ENCODE measurements at regions not wholly inside any gene's neighbourhood (a gene's known extent, or its start where the extent isn't known, plus 50 kb on each side); places are given as distances from the start of the nearest gene placed in this dataset.

DNA sequence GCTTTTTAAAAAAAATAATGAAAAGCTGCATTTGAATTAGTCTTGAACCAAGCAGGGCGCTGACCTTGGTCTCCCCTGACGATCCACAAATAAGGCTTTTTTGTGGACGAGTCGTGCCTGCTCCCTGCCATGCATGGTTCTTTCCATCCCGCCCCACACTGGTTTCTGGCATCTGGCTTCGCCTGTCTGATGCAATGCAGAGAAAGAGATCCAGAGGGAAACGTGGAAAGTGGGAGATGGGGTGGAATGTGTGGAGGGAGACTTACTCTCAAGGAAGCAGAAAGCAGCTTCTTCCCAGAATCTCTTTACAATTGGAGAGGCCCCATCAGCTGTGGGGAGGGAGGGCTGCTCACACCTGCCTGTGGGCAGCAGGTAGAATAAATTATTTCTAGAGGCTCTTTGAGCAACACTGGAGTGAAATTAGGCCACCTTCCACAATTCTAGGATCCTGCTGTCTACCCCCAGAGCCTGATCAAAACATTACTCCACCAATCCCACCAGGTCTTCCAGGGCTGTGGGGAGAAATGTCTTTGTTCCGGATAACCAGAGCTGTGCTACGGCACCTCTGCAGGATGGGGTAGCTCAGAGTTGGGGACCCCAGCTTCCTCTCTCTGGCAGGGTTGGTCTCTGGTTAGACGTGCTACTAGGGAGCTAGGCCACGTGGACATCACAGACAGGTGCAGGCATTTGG is 183.5 kb downstream of the UQCRFS1 start:
- no peaks in the 10 kb centered on the region for H3K9me3 ChIP-seq (ENCODE audit: control insufficient read depth in 2 of 2, low read length in 2 of 2)
- DNase-seq (no peak), ATAC-seq (ENCODE audit: low read depth in 2 of 2) (no peak)
- Mint-ChIP-seq H3K4me3 (no peak overlapping the region), H3K4me1 (no peaks in the 10 kb centered on the region), H3K9me3 (peaks cover 0 to 2% (median 0%) of the 10 kb centered on the region in 7 donors), H3K27me3 (no peaks in the 10 kb centered on the region), H3K36me3 (no peaks in the 10 kb centered on the region), H3K27ac (no peak overlapping the region)
- H3K4me3 ChIP-seq (ENCODE audit: low read depth, low read length), result no peak overlapping the region
- H3K36me3 ChIP-seq (ENCODE audit: control insufficient read depth, insufficient read depth, low read length), result no peaks in the 10 kb centered on the region
- H3K4me1 ChIP-seq (ENCODE audit: control insufficient read depth, insufficient read depth, low read length, poor library complexity, severe bottlenecking), result no peaks in the 10 kb centered on the region
- no peaks in the 10 kb centered on the region for H3K27me3 ChIP-seq (ENCODE audit: control insufficient read depth, insufficient read depth, low read length)
- H3K27ac ChIP-seq (ENCODE audit: insufficient read depth, low read length, poor library complexity, severe bottlenecking), result no peak overlapping the region

DNA sequence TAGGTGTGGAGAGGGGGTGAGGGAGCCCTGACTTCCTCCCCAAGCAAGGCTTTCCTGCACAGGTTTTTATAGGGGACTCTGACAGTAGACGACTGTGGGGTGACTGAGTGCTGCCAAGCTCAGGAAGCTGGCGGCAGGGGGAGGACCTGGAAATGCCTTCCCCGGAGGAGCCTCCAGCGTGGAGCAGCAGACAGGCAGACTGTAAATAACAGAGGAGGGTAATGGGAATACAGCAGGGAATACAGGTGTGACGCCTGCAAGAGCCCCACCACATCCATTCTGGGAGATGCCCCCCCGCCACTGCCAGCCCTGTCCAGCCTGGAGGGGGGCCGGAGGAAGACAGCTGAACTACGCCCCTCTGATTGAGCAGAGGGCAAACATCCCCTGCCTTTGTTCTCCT is 190.4 kb downstream of the UQCRFS1 start:
- no peaks in the 10 kb centered on the region for H3K36me3 Mint-ChIP-seq
- Histone ChIP-seq H3K4me1 (ENCODE audit: control insufficient read depth, insufficient read depth, low read length, poor library complexity, severe bottlenecking) (no peaks in the 10 kb centered on the region), H3K36me3 (ENCODE audit: control insufficient read depth, insufficient read depth, low read length) (no peaks in the 10 kb centered on the region), H3K4me3 (ENCODE audit: low read depth, low read length) (no peak overlapping the region), H3K27me3 (ENCODE audit: control insufficient read depth, insufficient read depth, low read length) (no peaks in the 10 kb centered on the region), H3K9me3 (ENCODE audit: control insufficient read depth in 2 of 2, low read length in 2 of 2) (no peaks in the 10 kb centered on the region), H3K27ac (ENCODE audit: insufficient read depth, low read length, poor library complexity, severe bottlenecking) (no peak overlapping the region)
- no peak overlapping the region for H3K4me3 Mint-ChIP-seq
- no peaks in the 10 kb centered on the region for H3K27me3 Mint-ChIP-seq
- ATAC-seq (ENCODE audit: low read depth in 2 of 2), result no peak
- no peak for DNase-seq
- no peak overlapping the region for H3K27ac Mint-ChIP-seq
- no peaks in the 10 kb centered on the region for H3K4me1 Mint-ChIP-seq
- H3K9me3 Mint-ChIP-seq, result peaks cover 0 to 1% (median 0%) of the 10 kb centered on the region in 7 donors

- Histone ChIP-seq H3K4me1 (ENCODE audit: control insufficient read depth, insufficient read depth, low read length, poor library complexity, severe bottlenecking) (no peaks in the 10 kb centered on the region), H3K27me3 (ENCODE audit: control insufficient read depth, insufficient read depth, low read length) (no peaks in the 10 kb centered on the region), H3K4me3 (ENCODE audit: low read depth, low read length) (no peak overlapping the region), H3K9me3 (ENCODE audit: control insufficient read depth in 2 of 2, low read length in 2 of 2) (no peaks in the 10 kb centered on the region), H3K36me3 (ENCODE audit: control insufficient read depth, insufficient read depth, low read length) (no peaks in the 10 kb centered on the region), H3K27ac (ENCODE audit: insufficient read depth, low read length, poor library complexity, severe bottlenecking) (no peak overlapping the region)
- ATAC-seq (ENCODE audit: low read depth in 2 of 2), result no peak
- no peaks in the 10 kb centered on the region for H3K9me3 Mint-ChIP-seq
- H3K4me1 Mint-ChIP-seq, result no peaks in the 10 kb centered on the region
- H3K4me3 Mint-ChIP-seq, result no peak overlapping the region
- H3K27ac Mint-ChIP-seq, result no peak overlapping the region
- DNase-seq, result no peak
- H3K36me3 Mint-ChIP-seq, result no peaks in the 10 kb centered on the region
- H3K27me3 Mint-ChIP-seq, result no peaks in the 10 kb centered on the region
Observed at GRCh38 chr19:29022165-29022564, 190.8 kb downstream of the UQCRFS1 start.

DNA sequence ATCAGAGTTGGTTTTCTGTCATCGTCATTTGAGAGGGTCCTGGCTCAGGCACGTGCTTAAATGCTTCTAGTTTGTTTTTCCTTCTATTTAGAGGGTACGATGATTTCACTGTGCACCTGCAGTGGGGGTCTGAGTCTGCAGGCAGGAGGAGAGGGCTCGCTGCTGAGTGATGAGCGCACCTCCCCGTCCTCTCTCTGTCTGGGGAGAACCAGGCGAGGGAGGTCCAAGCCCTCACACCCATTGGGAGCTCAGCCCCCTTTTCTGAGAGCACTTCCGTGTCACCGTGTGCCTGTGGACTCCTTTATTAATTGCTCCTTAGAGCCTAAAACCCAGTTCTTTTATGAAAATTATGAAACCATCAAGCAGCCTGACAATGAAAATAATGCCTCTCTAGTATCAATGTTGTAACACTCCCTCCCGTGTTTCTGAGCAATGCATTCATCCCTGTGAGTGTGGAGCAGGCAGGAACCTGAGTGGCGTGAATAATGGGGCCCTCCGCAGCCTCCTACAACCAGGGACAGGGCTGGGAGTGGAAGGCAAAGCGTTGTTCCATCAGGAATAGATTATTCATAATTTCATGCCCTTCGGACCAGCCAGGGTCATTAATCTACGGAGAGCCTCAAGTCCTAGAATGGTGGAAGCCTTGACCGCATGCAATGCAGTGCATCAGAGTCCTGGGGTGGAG is 191.6 kb downstream of the UQCRFS1 start:
- no peak overlapping the region for H3K27ac ChIP-seq (ENCODE audit: insufficient read depth, low read length, poor library complexity, severe bottlenecking)
- H3K36me3 Mint-ChIP-seq, result no peaks in the 10 kb centered on the region
- H3K27ac Mint-ChIP-seq, result no peak overlapping the region
- no peaks in the 10 kb centered on the region for H3K36me3 ChIP-seq (ENCODE audit: control insufficient read depth, insufficient read depth, low read length)
- H3K9me3 Mint-ChIP-seq, result no peaks in the 10 kb centered on the region
- H3K9me3 ChIP-seq (ENCODE audit: control insufficient read depth in 2 of 2, low read length in 2 of 2), result no peaks in the 10 kb centered on the region
- no peaks in the 10 kb centered on the region for H3K27me3 Mint-ChIP-seq
- DNase-seq (no peak), ATAC-seq (ENCODE audit: low read depth in 2 of 2) (no peak)
- H3K4me3 ChIP-seq (ENCODE audit: low read depth, low read length), result no peak overlapping the region
- no peaks in the 10 kb centered on the region for H3K4me1 ChIP-seq (ENCODE audit: control insufficient read depth, insufficient read depth, low read length, poor library complexity, severe bottlenecking)
- H3K27me3 ChIP-seq (ENCODE audit: control insufficient read depth, insufficient read depth, low read length), result no peaks in the 10 kb centered on the region
- H3K4me3 Mint-ChIP-seq, result no peak overlapping the region
- no peaks in the 10 kb centered on the region for H3K4me1 Mint-ChIP-seq

- Histone ChIP-seq H3K27me3 (ENCODE audit: control insufficient read depth, insufficient read depth, low read length) (no peaks in the 10 kb centered on the region), H3K27ac (ENCODE audit: insufficient read depth, low read length, poor library complexity, severe bottlenecking) (no peak overlapping the region), H3K9me3 (ENCODE audit: control insufficient read depth in 2 of 2, low read length in 2 of 2) (no peaks in the 10 kb centered on the region), H3K36me3 (ENCODE audit: control insufficient read depth, insufficient read depth, low read length) (no peaks in the 10 kb centered on the region), H3K4me1 (ENCODE audit: control insufficient read depth, insufficient read depth, low read length, poor library complexity, severe bottlenecking) (no peaks in the 10 kb centered on the region), H3K4me3 (ENCODE audit: low read depth, low read length) (no peak overlapping the region)
- no peak for DNase-seq
- Mint-ChIP-seq H3K27ac (no peak overlapping the region), H3K4me3 (no peak overlapping the region), H3K9me3 (no peaks in the 10 kb centered on the region), H3K36me3 (no peaks in the 10 kb centered on the region), H3K27me3 (no peaks in the 10 kb centered on the region), H3K4me1 (no peaks in the 10 kb centered on the region)
- ATAC-seq (ENCODE audit: low read depth in 2 of 2), result no peak
Observed at GRCh38 chr19:29019403-29019802, 193.5 kb downstream of the UQCRFS1 start.

- Mint-ChIP-seq H3K4me1 (no peaks in the 10 kb centered on the region), H3K9me3 (no peaks in the 10 kb centered on the region), H3K27me3 (no peaks in the 10 kb centered on the region), H3K27ac (no peak overlapping the region), H3K4me3 (no peak overlapping the region), H3K36me3 (no peaks in the 10 kb centered on the region)
- Histone ChIP-seq H3K9me3 (ENCODE audit: control insufficient read depth in 2 of 2, low read length in 2 of 2) (no peaks in the 10 kb centered on the region), H3K4me3 (ENCODE audit: low read depth, low read length) (no peak overlapping the region), H3K4me1 (ENCODE audit: control insufficient read depth, insufficient read depth, low read length, poor library complexity, severe bottlenecking) (no peaks in the 10 kb centered on the region), H3K27ac (ENCODE audit: insufficient read depth, low read length, poor library complexity, severe bottlenecking) (no peak overlapping the region), H3K27me3 (ENCODE audit: control insufficient read depth, insufficient read depth, low read length) (no peaks in the 10 kb centered on the region), H3K36me3 (ENCODE audit: control insufficient read depth, insufficient read depth, low read length) (no peaks in the 10 kb centered on the region)
- ATAC-seq (ENCODE audit: low read depth in 2 of 2) (no peak), DNase-seq (no peak)
Observed at GRCh38 chr19:29018542-29018941, 194.4 kb downstream of the UQCRFS1 start.

GRCh38 chr19:29017788-29018187 is 195.2 kb downstream of the UQCRFS1 start:
- H3K36me3 Mint-ChIP-seq, result no peaks in the 10 kb centered on the region

More at GRCh38 chr19:29017788-29018187, 195.2 kb downstream of the UQCRFS1 start:
- no peaks in the 10 kb centered on the region for H3K4me1 Mint-ChIP-seq
- DNase-seq, result no peak
- H3K27ac ChIP-seq (ENCODE audit: insufficient read depth, low read length, poor library complexity, severe bottlenecking), result no peak overlapping the region
- no peak overlapping the region for H3K27ac Mint-ChIP-seq
- H3K36me3 ChIP-seq (ENCODE audit: control insufficient read depth, insufficient read depth, low read length), result no peaks in the 10 kb centered on the region
- no peaks in the 10 kb centered on the region for H3K9me3 ChIP-seq (ENCODE audit: control insufficient read depth in 2 of 2, low read length in 2 of 2)
- no peaks in the 10 kb centered on the region for H3K27me3 Mint-ChIP-seq
- H3K4me3 ChIP-seq (ENCODE audit: low read depth, low read length), result no peak overlapping the region
- no peaks in the 10 kb centered on the region for H3K4me1 ChIP-seq (ENCODE audit: control insufficient read depth, insufficient read depth, low read length, poor library complexity, severe bottlenecking)
- no peak overlapping the region for H3K4me3 Mint-ChIP-seq
- H3K27me3 ChIP-seq (ENCODE audit: control insufficient read depth, insufficient read depth, low read length), result no peaks in the 10 kb centered on the region
- no peak for ATAC-seq (ENCODE audit: low read depth in 2 of 2)
- no peaks in the 10 kb centered on the region for H3K9me3 Mint-ChIP-seq

All from CD4-positive, CD25-positive, alpha-beta regulatory T cell (primary cell).